ENCODE measurements at regions not wholly inside any gene's neighbourhood (a gene's known extent, or its start where the extent isn't known, plus 50 kb on each side); places are given as distances from the start of the nearest gene placed in this dataset.
"Not testable (repeated sequence)": the region's sequence is repeated elsewhere in the genome, so short reads cannot be mapped to it uniquely, and the experiment has no call there.

DNA sequence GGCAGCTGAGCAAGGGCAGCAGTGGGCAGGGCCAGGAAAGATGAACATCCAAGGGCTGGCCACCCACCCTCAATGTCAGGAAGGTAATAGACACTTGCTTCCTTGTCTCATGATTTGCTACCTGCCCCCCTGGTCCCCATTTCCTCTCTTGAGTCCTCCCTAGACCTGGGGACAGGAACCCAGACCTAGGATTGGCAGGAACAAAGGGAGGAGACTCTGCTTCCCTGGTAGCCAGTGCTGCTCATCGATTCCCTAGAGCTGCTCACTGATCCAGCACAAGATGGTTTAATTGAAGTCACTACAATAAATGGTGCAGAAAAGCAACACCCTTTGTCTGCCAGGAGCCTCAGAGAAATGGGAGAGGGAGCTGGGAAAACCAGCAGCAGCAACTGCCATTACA lies 67.8 kb upstream of the CHST1 start:
- H2AFZ ChIP-seq (ENCODE audit: control insufficient read depth, low read length), result no peak overlapping the region
- H3K36me3 ChIP-seq (ENCODE audit: control insufficient read depth in 2 of 2, extremely low read depth in 1 of 2, insufficient read depth in 2 of 2, low read length in 2 of 2), result no peaks in the 10 kb centered on the region
- H3K4me1 ChIP-seq (ENCODE audit: control insufficient read depth, extremely low read depth, insufficient read depth, low read length), result peaks cover 20% of the 10 kb centered on the region
- H4K20me1 ChIP-seq (ENCODE audit: control insufficient read depth, extremely low read depth, insufficient read depth, low read length), result no peaks in the 10 kb centered on the region
- H3K79me2 ChIP-seq (ENCODE audit: control insufficient read depth, insufficient read depth, low read length), result no peaks in the 10 kb centered on the region
- H3K4me2 ChIP-seq (ENCODE audit: control insufficient read depth, extremely low read depth, insufficient read depth, low read depth, low read length), result no peak overlapping the region
- TF ChIP-seq EZH2 (IDR thresholded peaks at IDR 0.05; ENCODE audit: low read length), result no peak
- no peak for DNase-seq (ENCODE audit: low read depth, low spot score)
- H3K9ac ChIP-seq (ENCODE audit: control insufficient read depth, extremely low read depth, insufficient read depth, low read length), result no peak overlapping the region
- H3K9me3 ChIP-seq (ENCODE audit: control insufficient read depth, low read depth, low read length), result peaks cover 8% of the 10 kb centered on the region
- H3K27me3 ChIP-seq (ENCODE audit: control insufficient read depth, extremely low read depth, insufficient read depth, low read length), result no peaks in the 10 kb centered on the region
- no peak for FAIRE-seq
- dilution Hi-C loops (cut with MboI; ENCODE audit: extremely low pct_ligation_motif_present, low sequenced_read_pairs), result no loop called here
- H3K4me3 ChIP-seq (ENCODE audit: control insufficient read depth in 2 of 3, extremely low read depth in 1 of 3, insufficient read depth in 2 of 3, low read depth in 1 of 3, low read length in 3 of 3), result no peak overlapping the region
- no peaks in the 10 kb centered on the region for H3K9me1 ChIP-seq (ENCODE audit: control insufficient read depth, extremely low read depth, insufficient read depth, low read length)
- no peak overlapping the region for H3K27ac ChIP-seq (ENCODE audit: control insufficient read depth, insufficient read depth, low read length)

DNA sequence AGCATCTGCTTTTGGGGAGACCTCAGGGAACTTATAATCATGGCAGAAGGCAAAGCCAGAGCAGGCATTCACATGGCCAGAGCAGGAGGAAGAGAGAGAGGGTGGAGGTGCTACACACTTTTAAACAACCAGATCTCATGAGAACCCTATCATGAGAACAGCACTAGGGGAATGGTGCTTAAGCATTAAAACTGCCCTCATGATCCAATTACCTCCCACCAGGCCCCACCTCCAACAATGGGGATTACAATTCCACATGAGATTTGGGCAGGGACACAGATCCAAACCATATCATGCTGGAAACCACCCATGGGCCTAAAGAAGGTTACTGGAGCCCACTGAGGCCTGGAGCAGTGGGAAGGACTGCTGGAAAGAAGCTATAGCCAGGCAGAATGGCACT lies 66.9 kb upstream of the CHST1 start:
- Histone ChIP-seq H3K4me1 (ENCODE audit: control insufficient read depth, extremely low read depth, insufficient read depth, low read length) (peaks cover 20% of the 10 kb centered on the region), H3K36me3 (ENCODE audit: control insufficient read depth in 2 of 2, extremely low read depth in 1 of 2, insufficient read depth in 2 of 2, low read length in 2 of 2) (no peaks in the 10 kb centered on the region), H3K4me2 (ENCODE audit: control insufficient read depth, extremely low read depth, insufficient read depth, low read depth, low read length) (no peak overlapping the region), H4K20me1 (ENCODE audit: control insufficient read depth, extremely low read depth, insufficient read depth, low read length) (no peaks in the 10 kb centered on the region), H3K4me3 (ENCODE audit: control insufficient read depth in 2 of 3, extremely low read depth in 1 of 3, insufficient read depth in 2 of 3, low read depth in 1 of 3, low read length in 3 of 3) (no peak overlapping the region), H3K79me2 (ENCODE audit: control insufficient read depth, insufficient read depth, low read length) (no peaks in the 10 kb centered on the region), H3K27me3 (ENCODE audit: control insufficient read depth, extremely low read depth, insufficient read depth, low read length) (no peaks in the 10 kb centered on the region), H3K9ac (ENCODE audit: control insufficient read depth, extremely low read depth, insufficient read depth, low read length) (no peak overlapping the region), H3K9me1 (ENCODE audit: control insufficient read depth, extremely low read depth, insufficient read depth, low read length) (no peaks in the 10 kb centered on the region), H3K9me3 (ENCODE audit: control insufficient read depth, low read depth, low read length) (peaks cover 8% of the 10 kb centered on the region), H2AFZ (ENCODE audit: control insufficient read depth, low read length) (no peak overlapping the region), H3K27ac (ENCODE audit: control insufficient read depth, insufficient read depth, low read length) (no peak overlapping the region)
- no peak for TF ChIP-seq EZH2 (IDR thresholded peaks at IDR 0.05; ENCODE audit: low read length)
- TF ChIP-seq, protein P1, sequence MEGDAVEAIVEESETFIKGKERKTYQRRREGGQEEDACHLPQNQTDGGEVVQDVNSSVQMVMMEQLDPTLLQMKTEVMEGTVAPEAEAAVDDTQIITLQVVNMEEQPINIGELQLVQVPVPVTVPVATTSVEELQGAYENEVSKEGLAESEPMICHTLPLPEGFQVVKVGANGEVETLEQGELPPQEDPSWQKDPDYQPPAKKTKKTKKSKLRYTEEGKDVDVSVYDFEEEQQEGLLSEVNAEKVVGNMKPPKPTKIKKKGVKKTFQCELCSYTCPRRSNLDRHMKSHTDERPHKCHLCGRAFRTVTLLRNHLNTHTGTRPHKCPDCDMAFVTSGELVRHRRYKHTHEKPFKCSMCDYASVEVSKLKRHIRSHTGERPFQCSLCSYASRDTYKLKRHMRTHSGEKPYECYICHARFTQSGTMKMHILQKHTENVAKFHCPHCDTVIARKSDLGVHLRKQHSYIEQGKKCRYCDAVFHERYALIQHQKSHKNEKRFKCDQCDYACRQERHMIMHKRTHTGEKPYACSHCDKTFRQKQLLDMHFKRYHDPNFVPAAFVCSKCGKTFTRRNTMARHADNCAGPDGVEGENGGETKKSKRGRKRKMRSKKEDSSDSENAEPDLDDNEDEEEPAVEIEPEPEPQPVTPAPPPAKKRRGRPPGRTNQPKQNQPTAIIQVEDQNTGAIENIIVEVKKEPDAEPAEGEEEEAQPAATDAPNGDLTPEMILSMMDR (optimal IDR thresholded peaks at IDR 0.05 in 1 of 3, IDR thresholded peaks at IDR 0.05 in 1 of 3, conservative IDR thresholded peaks at IDR 0.05 in 1 of 3; ENCODE audit: extremely low read depth in 1 of 3, insufficient read depth in 2 of 3, low read length in 3 of 3), result no peak
- dilution Hi-C loops (cut with MboI; ENCODE audit: extremely low pct_ligation_motif_present, low sequenced_read_pairs), result no loop called here
- FAIRE-seq (no peak), DNase-seq (ENCODE audit: low read depth, low spot score) (no peak)

DNA sequence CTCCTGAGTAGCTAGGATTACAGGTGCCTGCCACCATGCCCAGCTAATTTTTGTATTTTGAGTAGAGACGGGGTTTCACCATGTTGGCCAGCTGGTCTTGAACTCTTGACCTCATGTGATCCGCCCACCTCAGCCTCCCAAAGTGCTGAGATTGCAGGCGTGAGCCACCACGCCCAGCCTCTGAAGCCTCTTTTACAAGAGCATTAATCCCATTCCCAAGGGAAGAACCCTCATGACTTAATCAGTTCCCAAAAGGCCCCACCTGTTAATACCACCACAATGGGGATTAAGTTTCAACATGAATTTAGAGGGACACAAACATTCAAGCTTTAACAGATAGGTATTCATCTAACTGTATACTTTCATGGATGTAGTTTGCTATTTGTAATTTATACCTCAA lies 65.7 kb upstream of the CHST1 start:
- H3K36me3 ChIP-seq (ENCODE audit: control insufficient read depth in 2 of 2, extremely low read depth in 1 of 2, insufficient read depth in 2 of 2, low read length in 2 of 2); DNase-seq (ENCODE audit: low read depth, low spot score); H3K27me3 ChIP-seq (ENCODE audit: control insufficient read depth, extremely low read depth, insufficient read depth, low read length); H4K20me1 ChIP-seq (ENCODE audit: control insufficient read depth, extremely low read depth, insufficient read depth, low read length); H3K4me1 ChIP-seq (ENCODE audit: control insufficient read depth, extremely low read depth, insufficient read depth, low read length); dilution Hi-C loops (cut with MboI; ENCODE audit: extremely low pct_ligation_motif_present, low sequenced_read_pairs); H2AFZ ChIP-seq (ENCODE audit: control insufficient read depth, low read length); H3K4me3 ChIP-seq (ENCODE audit: control insufficient read depth in 2 of 3, extremely low read depth in 1 of 3, insufficient read depth in 2 of 3, low read depth in 1 of 3, low read length in 3 of 3); FAIRE-seq; H3K4me2 ChIP-seq (ENCODE audit: control insufficient read depth, extremely low read depth, insufficient read depth, low read depth, low read length); H3K79me2 ChIP-seq (ENCODE audit: control insufficient read depth, insufficient read depth, low read length); H3K9me1 ChIP-seq (ENCODE audit: control insufficient read depth, extremely low read depth, insufficient read depth, low read length); H3K9me3 ChIP-seq (ENCODE audit: control insufficient read depth, low read depth, low read length); H3K9ac ChIP-seq (ENCODE audit: control insufficient read depth, extremely low read depth, insufficient read depth, low read length); H3K27ac ChIP-seq (ENCODE audit: control insufficient read depth, insufficient read depth, low read length): not testable (repeated sequence)

Data from keratinocyte (primary cell).